ENCODE measurements at regions not wholly inside any gene's neighbourhood (a gene's known extent, or its start where the extent isn't known, plus 50 kb on each side); places are given as distances from the start of the nearest gene placed in this dataset.

DNA sequence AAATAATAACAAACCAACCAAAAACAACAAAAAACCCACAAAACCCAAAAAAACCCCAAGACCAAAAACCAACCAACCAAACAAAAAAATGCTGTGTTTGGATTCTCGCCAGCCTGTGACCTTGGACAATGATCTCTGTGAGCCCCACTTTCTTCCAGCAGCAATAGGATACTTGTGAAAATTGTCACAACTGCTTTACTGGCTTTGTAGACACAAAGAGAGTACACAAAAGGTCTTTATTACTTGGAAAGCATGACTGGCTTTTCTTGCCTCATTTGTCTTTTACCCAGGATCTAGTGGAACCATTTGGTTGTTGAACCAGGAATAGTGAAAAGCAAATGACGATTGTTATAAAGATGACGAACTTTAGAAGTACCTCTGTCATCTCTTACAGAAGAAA, 256.6 kb downstream of the UTP18 start:
- TF ChIP-seq, protein P1, sequence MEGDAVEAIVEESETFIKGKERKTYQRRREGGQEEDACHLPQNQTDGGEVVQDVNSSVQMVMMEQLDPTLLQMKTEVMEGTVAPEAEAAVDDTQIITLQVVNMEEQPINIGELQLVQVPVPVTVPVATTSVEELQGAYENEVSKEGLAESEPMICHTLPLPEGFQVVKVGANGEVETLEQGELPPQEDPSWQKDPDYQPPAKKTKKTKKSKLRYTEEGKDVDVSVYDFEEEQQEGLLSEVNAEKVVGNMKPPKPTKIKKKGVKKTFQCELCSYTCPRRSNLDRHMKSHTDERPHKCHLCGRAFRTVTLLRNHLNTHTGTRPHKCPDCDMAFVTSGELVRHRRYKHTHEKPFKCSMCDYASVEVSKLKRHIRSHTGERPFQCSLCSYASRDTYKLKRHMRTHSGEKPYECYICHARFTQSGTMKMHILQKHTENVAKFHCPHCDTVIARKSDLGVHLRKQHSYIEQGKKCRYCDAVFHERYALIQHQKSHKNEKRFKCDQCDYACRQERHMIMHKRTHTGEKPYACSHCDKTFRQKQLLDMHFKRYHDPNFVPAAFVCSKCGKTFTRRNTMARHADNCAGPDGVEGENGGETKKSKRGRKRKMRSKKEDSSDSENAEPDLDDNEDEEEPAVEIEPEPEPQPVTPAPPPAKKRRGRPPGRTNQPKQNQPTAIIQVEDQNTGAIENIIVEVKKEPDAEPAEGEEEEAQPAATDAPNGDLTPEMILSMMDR (IDR thresholded peaks at IDR 0.05 in 8 of 11, conservative IDR thresholded peaks at IDR 0.05 in 3 of 11), result no peak
- TF ChIP-seq POLR2A (IDR thresholded peaks at IDR 0.05), result no peak
- no peak for TF ChIP-seq POLR2AphosphoS5 (IDR thresholded peaks at IDR 0.05)

Measured in spleen (tissue), 7 donors.